ENCODE measurements at regions not wholly inside any gene's neighbourhood (a gene's known extent, or its start where the extent isn't known, plus 50 kb on each side); places are given as distances from the start of the nearest gene placed in this dataset.
A peak's percentile ranks its signal among the peaks of the same experiment; 100 is the strongest.

DNA sequence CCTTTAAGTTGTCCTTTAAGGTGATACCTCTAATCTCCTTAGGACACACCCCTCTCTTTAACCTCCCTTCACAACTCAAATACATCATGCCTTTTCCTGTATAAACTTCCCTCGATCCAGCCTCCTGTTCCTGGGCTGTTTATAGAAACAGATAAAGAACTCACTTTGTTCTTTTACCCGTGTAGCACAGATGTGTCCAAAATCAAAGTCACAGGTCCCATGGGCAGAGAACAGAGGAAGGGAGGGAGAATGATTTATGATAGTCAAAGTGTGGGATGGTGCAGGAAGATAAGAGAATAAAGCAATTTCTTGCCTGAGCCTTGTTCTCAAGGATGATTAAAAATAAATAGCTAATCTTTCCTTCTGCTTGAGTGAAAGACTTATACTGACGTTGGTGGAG lies 50.3 kb upstream of the CABCOCO1 start:
- Histone ChIP-seq H3K4me1 (peaks cover 0 to 4% of the 10 kb centered on the region in 2 donors), H3K27ac (peak overlapping the region in 1 of 2 donors; percentile 11), H3K36me3 (no peaks in the 10 kb centered on the region), H3K27me3 (no peaks in the 10 kb centered on the region), H3K4me3 (no peak overlapping the region), H3K9me3 (no peaks in the 10 kb centered on the region)
- no peak for TF ChIP-seq POLR2A (IDR thresholded peaks at IDR 0.05)
- TF ChIP-seq, protein P1, sequence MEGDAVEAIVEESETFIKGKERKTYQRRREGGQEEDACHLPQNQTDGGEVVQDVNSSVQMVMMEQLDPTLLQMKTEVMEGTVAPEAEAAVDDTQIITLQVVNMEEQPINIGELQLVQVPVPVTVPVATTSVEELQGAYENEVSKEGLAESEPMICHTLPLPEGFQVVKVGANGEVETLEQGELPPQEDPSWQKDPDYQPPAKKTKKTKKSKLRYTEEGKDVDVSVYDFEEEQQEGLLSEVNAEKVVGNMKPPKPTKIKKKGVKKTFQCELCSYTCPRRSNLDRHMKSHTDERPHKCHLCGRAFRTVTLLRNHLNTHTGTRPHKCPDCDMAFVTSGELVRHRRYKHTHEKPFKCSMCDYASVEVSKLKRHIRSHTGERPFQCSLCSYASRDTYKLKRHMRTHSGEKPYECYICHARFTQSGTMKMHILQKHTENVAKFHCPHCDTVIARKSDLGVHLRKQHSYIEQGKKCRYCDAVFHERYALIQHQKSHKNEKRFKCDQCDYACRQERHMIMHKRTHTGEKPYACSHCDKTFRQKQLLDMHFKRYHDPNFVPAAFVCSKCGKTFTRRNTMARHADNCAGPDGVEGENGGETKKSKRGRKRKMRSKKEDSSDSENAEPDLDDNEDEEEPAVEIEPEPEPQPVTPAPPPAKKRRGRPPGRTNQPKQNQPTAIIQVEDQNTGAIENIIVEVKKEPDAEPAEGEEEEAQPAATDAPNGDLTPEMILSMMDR (IDR thresholded peaks at IDR 0.05): no peak
- DNase-seq: no peak
- intact Hi-C loops (cut with DNase I; ENCODE audit: low total_unique reads): no loop called here

GRCh38 chr10:61612009-61612408 lies 50.7 kb upstream of the CABCOCO1 start:
- no peaks in the 10 kb centered on the region for H3K27me3 ChIP-seq
- H3K4me3 ChIP-seq: no peak overlapping the region
- H3K27ac ChIP-seq: peak overlapping the region in 1 of 2 donors; percentile 11
- peak; percentile 15 to 22 for DNase-seq
- TF ChIP-seq POLR2A (IDR thresholded peaks at IDR 0.05): no peak
- TF ChIP-seq, protein P1 (IDR thresholded peaks at IDR 0.05): no peak
- H3K4me1 ChIP-seq: peaks cover 0 to 4% of the 10 kb centered on the region in 2 donors
- no peaks in the 10 kb centered on the region for H3K36me3 ChIP-seq
- no peaks in the 10 kb centered on the region for H3K9me3 ChIP-seq
- intact Hi-C loops (cut with DNase I; ENCODE audit: low total_unique reads): no loop called here

GRCh38 chr10:61609701-61610100 lies 53.0 kb upstream of the CABCOCO1 start:
- peaks cover 0 to 4% of the 10 kb centered on the region in 2 donors for H3K4me1 ChIP-seq
- no peaks in the 10 kb centered on the region for H3K36me3 ChIP-seq
- no peak overlapping the region for H3K4me3 ChIP-seq
- intact Hi-C loops (cut with DNase I; ENCODE audit: low total_unique reads): no loop called here
- no peaks in the 10 kb centered on the region for H3K27me3 ChIP-seq
- no peak for DNase-seq
- no peak overlapping the region for H3K27ac ChIP-seq
- no peaks in the 10 kb centered on the region for H3K9me3 ChIP-seq
- TF ChIP-seq, protein P1 (IDR thresholded peaks at IDR 0.05): no peak
- TF ChIP-seq POLR2A (IDR thresholded peaks at IDR 0.05): no peak

DNA sequence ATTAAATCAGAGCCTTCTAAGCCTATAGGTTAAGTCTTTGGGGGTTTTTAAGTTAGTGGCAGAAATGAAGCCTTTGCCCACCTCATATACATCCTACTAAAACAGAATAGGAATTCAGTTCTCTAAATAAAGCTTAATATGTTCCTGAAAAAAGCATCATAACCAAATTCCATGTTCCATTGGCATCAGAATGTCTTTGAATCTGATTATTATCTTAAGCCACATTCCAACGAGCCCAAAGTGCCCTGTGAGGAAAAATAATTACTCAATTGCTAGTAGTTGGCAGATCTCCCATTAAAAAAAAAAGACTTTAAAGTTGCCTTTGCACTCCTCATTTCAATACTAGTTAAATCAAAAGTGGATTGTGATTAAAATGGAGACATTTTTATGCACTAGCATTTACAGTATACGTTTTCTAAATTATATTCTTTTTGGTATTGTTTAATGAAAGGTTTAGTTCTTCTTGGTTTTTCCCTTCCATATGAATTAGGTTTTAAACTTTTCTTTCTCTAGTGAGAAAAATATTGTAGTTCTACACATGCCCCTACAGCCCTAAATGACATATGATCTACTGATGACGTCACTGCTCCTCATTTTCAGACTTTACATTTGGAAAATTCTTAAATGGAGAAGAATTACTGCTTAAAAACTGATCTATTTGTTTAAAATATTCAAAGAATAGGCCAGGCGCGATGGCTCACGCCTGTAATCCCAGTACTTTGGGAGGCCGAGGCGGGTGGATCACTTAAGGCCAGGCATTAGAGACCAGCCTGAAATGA lies 54.3 kb upstream of the CABCOCO1 start:
- no peak for DNase-seq
- H3K4me1 ChIP-seq: peaks cover 0 to 4% of the 10 kb centered on the region in 2 donors
- H3K27ac ChIP-seq: no peak overlapping the region
- no peaks in the 10 kb centered on the region for H3K27me3 ChIP-seq
- intact Hi-C loops (cut with DNase I; ENCODE audit: low total_unique reads): no loop called here
- no peak overlapping the region for H3K4me3 ChIP-seq
- TF ChIP-seq, protein P1 (IDR thresholded peaks at IDR 0.05): no peak
- TF ChIP-seq POLR2A (IDR thresholded peaks at IDR 0.05): no peak
- no peaks in the 10 kb centered on the region for H3K9me3 ChIP-seq
- H3K36me3 ChIP-seq: no peaks in the 10 kb centered on the region

Measured in uterus (tissue), 3 donors.